Stimulated activated naive CD8-positive, alpha-beta T cell treated with anti-CD3 and anti-CD28 coated beads, Interleukin-15, Interleukin-2, amounts not matched to agents 100 U/mL and 50 U/mL, for 24 hours (primary cell): ENCODE measurements at regions not wholly inside any gene's neighbourhood (a gene's known extent, or its start where the extent isn't known, plus 50 kb on each side); places are given as distances from the start of the nearest gene placed in this dataset.

ENCODE experiments used
- ATAC-seq: fragments of 150-1000 bp; cut with Tn5 transposase; one replicate; pipeline ENCODE4 v1.10.0; 2021
- DNase-seq: peaks from one replicate; pipeline ENCODE4 v3.0.0; 2021

DNA sequence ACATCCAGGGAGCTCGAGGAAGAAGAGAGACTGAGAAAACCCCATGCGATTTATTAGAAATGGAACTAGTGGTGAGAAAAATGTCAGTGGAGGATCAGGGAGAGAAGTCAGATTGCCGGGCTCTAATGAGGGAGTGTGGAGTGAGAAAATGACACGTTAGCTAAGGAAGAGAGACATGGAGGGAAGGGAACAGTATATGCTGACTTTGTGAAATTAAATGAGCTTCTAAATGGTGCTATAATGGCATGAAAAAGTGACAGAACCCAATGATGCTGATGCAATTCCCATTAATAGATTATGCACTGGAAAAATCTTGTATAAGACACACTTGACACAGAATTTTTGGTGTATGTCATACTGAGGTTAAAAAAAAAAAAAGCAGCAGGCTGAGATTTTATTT, 112.6 kb downstream of the HSPH1 start:
- ATAC-seq (no peak), DNase-seq (no peak)

DNA sequence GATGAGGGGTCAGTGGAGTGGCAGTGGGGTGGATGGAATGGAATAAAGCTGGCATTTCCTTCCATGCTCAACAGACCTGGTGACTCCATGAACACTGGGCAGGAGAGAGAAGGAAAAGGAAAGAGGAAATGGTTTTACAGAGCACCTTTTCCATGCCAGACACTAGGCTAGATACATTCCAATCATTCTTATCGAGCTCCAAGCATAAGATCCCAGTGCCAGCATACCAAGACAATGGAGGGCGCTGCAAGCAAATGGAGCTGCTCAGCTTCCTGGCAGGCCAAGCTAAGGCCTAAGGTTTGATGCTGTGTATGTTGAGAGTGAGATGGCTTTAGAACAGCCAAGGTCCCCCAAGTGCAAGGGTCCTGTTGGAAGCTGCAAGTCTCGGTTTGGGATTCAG, 113.2 kb downstream of the HSPH1 start:
- DNase-seq: no peak
- no peak for ATAC-seq

DNA sequence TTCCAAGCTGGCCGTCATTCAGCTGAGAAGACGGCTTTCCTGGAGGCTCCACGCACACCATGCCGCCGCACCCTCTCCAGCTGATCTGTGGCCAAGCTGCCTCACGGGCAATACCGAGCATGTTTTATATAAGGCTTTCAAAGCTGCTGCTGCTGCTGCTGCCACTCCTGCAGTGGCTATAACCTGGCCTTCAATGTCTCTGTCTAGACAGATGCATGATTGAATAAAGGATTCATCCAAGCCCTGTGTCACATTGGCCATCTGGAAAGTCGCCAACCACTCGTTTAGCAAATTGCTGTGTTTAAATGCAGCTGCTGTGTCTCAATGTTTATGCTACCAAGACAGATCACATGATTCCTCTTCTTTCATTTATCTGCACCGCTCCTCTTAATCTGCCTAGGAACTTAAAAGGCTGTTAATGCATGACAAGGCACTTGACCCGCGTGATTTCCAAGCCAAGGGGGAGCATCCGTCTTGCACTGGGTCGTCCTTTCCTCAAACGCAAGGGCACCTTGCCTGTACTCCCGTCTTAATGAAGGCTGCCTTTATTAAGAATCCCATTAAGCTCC, 114.3 kb downstream of the TEX26 start:
- ATAC-seq (no peak), DNase-seq (no peak)

DNA sequence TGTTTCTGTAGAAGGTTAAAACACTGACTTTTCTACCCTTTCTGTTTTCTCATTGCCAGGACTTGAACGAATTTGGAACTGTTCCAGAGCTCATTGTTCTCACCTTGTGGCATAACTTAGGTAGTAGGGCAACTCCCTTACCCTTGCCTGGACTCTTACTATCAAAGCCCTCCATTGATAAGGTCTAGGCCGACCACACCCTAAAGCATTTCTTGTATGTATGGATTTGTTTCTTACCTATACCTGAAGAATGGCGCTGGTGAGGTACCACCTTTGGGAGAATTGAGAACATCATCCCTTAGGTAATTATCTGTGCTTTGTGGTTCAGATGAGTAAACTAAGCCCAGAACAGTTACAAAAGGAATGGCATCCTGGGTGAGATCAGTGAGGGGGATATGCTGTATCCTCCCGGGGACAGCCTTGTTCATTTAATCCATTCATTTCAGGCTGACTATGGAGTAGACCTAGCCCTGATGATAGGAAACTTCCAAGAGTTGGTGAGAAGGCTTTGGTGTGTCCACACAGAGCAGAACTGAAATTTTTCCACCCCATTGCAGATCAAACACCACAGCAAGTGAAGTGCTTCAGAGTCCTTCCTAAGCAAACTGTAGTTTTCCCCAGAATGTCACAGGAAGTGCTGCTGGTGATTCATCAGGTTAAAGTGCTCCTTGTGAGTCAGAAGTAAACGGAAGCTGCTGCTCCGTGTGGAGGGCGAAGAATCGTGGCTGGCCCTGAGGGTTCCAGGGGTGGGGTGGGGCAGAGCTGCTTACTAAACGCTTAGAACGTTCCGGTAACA, 113.0 kb downstream of the TEX26 start:
- ATAC-seq (peak; percentile 85), DNase-seq (peak; percentile 74)

DNA sequence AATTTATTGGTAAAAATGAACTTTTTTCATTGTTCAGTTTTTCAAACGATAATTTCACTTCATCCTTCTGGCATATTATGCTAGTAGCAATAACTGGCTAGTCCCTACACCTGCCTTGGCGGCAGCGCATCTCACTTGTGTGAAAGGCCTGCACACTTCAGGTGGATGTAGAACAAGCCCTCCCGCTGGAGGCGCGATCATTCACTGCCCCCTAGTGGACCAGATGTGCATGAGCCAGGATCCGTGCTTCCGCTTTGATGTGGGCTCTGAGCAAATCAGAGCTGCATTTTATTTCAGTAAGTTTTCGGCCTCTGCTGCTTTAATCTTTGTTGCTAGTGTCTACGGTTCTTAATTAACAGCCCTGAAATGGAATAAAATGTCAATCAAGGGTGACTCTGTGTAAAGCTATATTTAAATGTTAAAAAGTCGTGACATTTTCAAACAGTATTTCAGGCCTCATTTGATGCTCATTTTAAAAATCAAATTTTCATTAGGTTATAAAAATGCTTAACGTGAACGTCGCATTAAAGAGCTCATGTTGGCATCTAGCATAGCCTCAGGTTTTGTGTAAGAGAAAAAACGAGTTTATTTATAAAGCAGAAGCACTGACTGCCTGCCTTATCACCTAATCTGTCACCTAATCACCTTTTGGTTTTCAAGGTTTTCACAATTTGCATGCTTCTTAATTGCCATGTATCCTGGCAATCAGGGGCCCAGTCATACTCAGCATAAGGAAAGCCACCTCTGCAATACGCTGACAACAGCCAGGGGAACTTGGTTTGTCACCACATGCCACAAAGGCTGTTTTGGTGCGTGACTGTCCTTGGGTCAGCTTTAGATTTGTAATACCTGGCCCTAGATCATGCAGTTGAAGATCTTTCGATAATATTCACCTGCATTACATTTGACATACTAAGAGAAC, 112.2 kb downstream of the TEX26 start:
- peak; percentile 54 for ATAC-seq
- DNase-seq: peak; percentile 82

DNA sequence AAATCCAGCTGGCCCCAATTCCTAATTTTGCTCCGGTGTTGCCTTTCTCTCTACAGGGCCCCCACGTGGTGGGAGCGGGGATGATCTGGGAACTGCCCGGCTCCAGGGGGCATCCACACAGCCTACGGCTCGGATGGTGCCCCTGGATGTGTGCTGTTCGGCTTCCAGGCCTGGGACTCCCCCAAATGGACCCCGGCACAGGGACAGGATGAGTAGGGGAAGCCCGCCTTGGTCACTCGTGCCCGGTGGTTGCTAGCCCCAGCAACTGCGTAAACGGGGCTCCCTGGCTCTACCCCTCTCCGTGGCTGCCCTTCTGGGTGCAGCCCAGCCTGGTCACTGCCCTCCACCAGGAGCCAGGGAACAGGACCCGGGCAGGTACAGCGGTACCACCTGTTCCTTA, 111.5 kb downstream of the TEX26 start:
- DNase-seq: no peak
- no peak for ATAC-seq

DNA sequence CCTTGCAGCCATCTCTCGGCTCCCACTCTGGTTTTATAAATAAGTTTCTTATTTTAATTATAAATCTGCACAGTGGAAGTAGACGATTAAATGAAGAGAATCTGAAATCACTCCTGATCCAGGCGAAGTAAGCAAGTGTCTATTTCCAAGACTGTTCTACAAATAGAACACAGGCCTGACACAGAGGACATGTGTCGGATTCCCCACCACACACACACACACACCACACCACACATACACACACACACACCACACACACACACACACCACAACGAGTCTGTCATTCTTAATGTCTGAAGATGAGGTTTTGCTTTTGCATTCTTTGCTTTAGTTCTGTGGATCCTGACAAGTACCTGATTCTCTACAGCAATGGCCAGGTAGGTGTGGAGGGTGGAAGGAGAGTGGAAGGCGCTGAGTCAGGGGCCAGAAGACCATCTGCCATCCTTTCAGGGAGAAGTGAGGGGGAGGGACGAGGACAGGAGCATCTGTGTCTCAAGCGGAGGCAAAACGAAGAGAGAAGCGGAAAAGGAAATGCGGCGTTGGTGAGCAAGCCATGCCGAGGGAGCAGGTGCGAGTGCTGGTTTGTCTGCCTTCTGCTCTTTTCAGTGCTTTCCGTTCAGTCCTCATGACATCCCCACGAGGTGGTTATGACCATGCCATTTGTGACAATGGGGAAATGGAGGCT, 110.2 kb downstream of the TEX26 start:
- DNase-seq (peak; percentile 20), ATAC-seq (no peak)

DNA sequence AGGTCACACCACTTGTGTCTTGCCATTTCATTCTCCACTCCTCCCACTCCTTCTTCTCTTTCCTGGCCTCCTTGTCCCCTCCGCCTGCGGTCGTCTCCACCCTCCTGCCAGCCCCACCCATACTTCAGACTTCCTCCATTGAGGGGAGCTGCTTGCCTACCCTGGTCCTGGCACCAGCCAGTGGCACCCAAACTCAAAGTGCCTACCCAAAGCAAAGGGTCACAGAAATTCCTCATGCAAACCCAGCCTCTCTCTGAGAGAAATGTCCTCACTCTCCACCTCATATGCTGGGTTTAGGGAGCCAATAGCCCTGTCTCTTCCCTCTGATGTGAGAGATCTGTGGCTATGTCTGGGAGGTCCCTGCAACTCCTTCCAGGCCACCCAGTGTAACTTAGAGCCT, 109.6 kb downstream of the TEX26 start:
- ATAC-seq: no peak

DNA sequence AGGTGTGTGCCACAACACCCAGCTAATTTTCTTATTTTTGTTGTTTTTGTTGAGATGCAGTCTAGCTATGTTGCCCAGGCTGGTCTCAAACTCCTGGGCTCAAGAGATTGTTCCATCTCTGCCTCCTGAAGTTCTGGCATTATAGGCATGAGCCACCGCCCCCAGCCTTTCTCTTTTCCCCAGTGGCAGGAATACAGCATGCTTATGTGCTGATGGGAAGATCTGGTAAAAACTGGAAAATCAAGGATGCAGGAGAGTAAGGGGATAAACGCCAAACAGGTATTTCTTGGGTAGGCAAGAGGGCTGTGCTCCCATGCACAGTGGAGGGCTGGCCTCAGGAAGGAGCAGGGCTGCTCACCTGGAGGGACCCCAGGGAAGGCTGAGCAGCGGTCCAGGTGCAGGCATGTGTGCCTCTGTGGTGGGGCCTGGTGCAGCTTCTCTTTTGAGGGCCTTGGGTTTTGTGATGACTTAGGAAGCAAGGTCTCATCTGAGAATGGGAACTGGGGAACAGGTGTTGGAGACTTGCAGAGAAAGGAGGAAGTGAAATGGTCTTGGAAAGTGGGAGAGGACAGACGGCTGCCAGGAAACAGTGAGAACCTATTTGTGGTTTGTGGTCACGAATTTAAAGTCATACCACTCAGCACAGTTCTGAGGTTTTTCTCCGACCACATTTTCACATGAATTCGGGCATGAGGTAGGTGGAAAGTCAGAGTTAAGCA, 106.5 kb downstream of the TEX26 start:
- DNase-seq (peak; percentile 30), ATAC-seq (peak; percentile 65)

More for the DNA sequence above, 109.6 kb downstream of the TEX26 start:
- peak; percentile 20 for DNase-seq

DNA sequence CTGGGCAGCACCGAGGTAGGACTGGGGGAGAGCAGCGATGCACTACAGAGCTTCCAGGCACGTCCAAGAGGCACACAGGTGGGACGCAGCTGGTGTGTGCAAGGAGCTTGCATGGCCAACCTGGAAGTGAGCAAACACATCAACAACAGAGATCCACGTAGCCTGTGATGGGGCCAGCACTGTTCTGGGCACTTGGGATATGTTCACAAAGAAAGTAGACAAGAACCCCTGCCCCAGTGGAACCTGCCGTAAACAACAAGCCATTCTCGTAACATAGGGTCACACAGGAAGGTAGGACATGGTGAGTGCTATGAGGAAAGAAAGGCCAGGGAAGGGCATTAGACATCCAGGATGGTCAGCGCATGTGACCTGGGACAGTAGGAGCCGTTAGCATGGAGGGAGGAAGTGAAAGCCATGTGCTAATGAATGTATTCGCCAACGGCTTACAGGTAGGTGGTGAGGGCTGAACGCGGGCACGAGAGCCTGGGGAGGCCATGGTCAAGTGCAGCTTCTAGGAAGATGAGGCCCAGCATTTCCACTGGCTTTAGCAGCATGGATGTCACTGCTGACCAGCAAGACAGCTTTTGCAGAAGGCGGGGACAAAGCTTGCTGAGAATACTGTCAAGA, 105.5 kb downstream of the TEX26 start:
- DNase-seq: no peak
- no peak for ATAC-seq

DNA sequence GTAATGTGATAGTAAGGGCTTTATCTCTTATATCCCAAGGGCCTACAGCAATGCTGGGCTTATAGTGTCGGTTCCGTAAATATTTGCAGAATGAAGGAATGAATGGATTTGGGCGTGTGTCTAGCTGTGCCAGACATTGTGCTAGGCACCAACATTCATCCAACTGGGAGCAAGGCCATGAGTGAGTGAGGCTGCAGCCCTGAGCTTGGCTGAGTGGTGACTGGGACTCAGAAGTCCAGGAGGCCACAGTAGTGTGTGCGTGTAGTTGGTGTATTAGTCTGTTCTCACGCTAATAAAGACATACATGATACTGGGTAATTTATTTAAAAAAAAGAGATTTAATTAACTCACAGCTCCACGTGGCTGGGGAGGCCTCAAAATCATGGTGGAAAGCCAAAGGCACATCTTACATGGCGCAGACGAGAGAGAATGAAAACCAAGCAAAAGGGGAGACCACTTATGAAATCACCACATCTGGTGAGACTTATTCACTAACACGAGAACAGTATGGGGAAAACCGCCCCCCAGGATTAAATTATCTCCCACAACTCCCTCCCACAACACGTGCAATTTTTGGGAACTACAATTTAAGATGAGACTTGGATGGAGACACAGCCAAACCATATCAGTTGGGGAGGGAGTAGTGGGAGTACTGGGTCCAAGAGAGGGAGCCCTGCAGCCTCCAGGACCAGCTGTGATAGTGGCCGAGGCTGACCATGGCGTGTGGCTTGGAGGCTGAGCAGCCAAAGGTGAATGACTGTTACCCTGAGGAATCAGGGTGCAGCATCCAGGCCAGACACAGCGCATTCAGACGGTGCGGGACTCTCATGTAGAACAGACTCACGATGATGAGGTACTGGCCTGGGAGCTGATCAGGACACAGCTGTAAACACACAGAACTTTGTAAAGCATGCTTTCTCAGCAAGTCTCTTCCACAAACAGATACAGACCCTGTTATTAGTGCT, 104.6 kb downstream of the TEX26 start:
- DNase-seq (no peak), ATAC-seq (no peak)

DNA sequence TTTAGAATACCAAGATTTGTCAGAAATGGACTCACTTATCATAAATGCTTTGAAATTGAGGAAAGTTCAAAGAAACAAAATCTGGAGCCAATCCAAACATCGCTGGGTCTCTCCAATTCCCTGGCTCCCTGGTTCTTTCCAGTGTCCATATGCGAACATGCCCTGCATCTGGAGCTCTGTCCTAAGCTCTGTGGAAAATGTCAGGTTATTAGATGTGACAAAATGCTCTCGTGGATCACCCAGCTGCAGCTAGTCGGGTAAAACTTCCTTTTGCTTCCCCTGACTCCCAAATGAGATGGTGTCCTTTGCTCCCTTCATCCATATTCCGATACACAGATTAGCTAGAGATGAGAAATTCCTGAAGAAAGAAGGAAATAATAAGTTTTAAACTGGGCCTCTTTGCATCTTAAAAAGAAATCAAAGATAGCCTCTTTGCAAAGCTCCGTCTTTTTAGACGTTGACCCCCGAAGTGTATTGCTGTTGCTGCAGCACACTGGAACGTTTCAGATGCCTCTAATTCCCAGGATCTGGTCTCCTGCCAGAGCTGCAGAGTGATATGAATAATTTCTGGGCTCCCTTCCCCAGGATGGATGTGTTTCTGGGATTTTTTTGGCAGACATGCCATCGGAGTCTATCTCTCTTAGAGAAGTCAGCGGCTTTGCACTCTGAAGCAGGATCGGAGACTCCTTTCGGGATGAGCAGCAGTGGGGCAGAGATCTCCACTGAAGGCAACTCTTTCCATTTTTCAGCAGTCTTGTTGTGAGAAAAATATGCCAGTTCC, 102.9 kb downstream of the TEX26 start:
- ATAC-seq (no peak), DNase-seq (no peak)

DNA sequence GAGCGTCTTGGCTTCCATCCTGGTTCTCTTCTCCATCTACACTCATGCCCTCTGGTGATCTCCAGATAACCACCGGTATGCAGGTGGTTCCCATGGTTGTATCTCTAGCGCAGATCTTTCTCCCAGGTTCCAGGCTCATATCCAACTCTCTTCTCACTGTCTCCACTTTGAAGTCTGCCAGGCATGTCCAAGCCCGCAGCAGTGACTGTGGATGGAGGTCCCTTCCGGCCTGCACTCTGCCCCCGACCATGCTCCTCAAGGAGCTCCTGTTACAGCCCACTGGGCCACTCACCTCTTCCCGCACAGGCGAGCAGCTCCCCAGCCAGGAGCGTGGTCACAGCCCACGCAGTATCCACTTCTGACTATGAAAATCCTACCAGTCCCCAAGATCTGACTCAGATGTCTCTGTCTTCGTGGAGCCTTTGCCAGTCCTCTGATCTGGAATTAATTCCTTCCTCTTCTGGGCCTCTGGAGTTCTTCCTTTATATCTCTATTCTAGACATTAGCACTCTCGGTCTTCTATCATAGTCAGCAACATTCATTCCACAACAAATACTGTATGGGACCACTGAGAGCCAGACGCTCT, 100.2 kb downstream of the TEX26 start:
- DNase-seq (no peak), ATAC-seq (no peak)

DNA sequence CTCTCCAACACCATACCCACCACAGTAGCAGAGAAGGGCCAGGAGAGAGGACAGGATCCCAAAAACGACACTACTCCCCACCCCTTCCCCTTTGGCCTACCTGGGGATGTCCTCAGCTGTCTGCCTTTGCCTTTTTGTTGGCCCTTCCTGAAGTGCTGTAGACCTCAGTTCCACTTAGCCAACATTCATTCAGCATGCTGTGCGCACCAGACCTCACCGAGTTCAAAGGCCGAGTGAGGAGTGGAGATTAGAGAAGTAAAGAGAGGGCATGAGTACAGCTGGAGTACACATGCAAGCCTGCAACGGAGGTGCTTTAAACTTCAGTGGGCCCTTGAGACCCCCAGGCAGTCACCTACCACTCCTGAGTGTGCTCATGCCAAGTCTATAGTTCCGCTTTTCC, 99.0 kb downstream of the TEX26 start:
- DNase-seq: no peak
- no peak for ATAC-seq

DNA sequence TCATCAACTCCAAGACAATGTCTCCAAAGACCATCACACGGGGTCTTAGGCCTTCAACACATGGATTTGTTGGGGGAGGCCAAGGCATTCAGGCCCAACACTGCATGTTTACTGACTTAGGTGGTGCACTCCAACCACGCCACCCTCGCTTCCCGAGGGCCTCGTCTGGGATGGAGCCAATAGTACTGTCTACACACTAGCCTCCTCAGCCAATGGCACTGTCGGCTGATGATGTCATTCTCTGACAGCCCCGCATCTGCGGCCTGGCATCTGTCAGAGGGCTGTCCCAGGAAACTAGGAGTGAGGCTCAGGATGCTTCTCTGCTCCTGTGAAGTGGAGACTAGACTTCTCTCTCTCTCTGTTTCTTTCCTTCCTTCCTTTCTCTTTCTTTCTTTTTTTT, 96.6 kb downstream of the TEX26 start:
- DNase-seq (no peak), ATAC-seq (no peak)

DNA sequence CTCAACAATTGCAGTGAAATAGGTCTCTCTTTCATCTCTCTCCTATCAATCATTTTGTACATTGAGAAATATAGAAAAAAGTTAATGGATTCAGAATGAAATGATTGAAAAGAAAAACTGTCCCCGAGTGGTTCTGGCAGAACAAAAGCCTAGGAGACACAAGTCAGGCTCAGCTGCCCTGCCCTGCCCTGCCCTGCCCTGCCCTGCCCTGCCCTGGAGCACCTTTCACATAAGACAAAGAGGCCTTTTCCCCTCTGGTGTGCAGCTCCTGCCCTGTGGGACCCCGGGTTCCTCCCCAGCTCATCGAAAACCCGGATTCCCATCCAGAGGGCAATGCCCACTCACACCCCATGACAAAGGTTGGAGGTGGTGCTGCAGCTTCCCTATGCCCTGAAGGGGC, 94.7 kb downstream of the TEX26 start:
- DNase-seq (no peak), ATAC-seq (no peak)
